GM23338 (cell line): ENCODE measurements at regions not wholly inside any gene's neighbourhood (a gene's known extent, or its start where the extent isn't known, plus 50 kb on each side); places are given as distances from the start of the nearest gene placed in this dataset.

ENCODE experiments used
- ATAC-seq: fragments of 200-7000 bp; cut with Tn5 transposase; 3 replicates; pipeline ENCODE4 v1.9.1; 2020
- DNase-seq: peaks from one replicate; pipeline ENCODE4 v3.0.0-alpha.2; 2015; ENCODE audit warnings: low spot score
- H2AFZ ChIP-seq: fragments of 200-600 bp; sonication (generic); 2 replicates; pipeline ENCODE4 v1.8.0; 2016; ENCODE audit warnings: antibody characterized with exemption, mild to moderate bottlenecking, moderate library complexity
- H3F3A ChIP-seq: fragments of 200-600 bp; sonication (generic); replicated peaks from 2 replicates; pipeline ENCODE4 v1.8.0; 2017; ENCODE audit warnings: antibody characterized with exemption, mixed run types, low read depth
- H3K27ac ChIP-seq: fragments of 200-600 bp; sonication (generic); 2 replicates; pipeline ENCODE4 v1.6.1; 2016; ENCODE audit warnings: low read depth
- H3K27me3 ChIP-seq: fragments of 200-600 bp; sonication (generic); 2 replicates; pipeline ENCODE4 v1.8.0; 2016; ENCODE audit warnings: mild to moderate bottlenecking, mixed run types, moderate library complexity; ENCODE audit not compliant: insufficient read depth
- H3K36me3 ChIP-seq: fragments of 200-600 bp; sonication (generic); 2 replicates; pipeline ENCODE4 v1.8.0; 2016; ENCODE audit warnings: mild to moderate bottlenecking; ENCODE audit not compliant: insufficient read depth
- H3K4me1 ChIP-seq: fragments of 200-600 bp; sonication (generic); 2 replicates; pipeline ENCODE4 v1.8.0; 2016; ENCODE audit warnings: mild to moderate bottlenecking, moderate library complexity; ENCODE audit not compliant: insufficient read depth
- H3K4me2 ChIP-seq: fragments of 200-600 bp; sonication (generic); 2 replicates; pipeline ENCODE4 v1.7.1; 2017; ENCODE audit warnings: mixed run types
- H3K4me3 ChIP-seq: fragments of 200-600 bp; sonication (generic); 2 replicates; pipeline ENCODE4 v1.6.1; 2016; ENCODE audit warnings: mixed run types
- H3K79me2 ChIP-seq: fragments of 200-600 bp; sonication (generic); replicated peaks from 2 replicates; pipeline ENCODE4 v1.8.0; 2017; ENCODE audit warnings: mild to moderate bottlenecking; ENCODE audit not compliant: insufficient read depth
- H3K9me2 ChIP-seq: fragments of 200-600 bp; sonication (generic); 2 replicates; pipeline ENCODE4 v1.8.0; 2017; ENCODE audit not compliant: insufficient read depth
- H4K20me1 ChIP-seq: fragments of 200-600 bp; sonication (generic); replicated peaks from 2 replicates; pipeline ENCODE4 v1.8.0; 2017; ENCODE audit warnings: mild to moderate bottlenecking; ENCODE audit not compliant: insufficient read depth
- H3K27ac Mint-ChIP-seq: 2 replicates; pipeline ENCODE4 v1.8.0; 2020; ENCODE audit warnings: inconsistent platforms, mild to moderate bottlenecking, moderate library complexity, mixed read lengths
- H3K27me3 Mint-ChIP-seq: 3 replicates; pipeline ENCODE4 v1.8.0; 2022; ENCODE audit warnings: low read depth, mild to moderate bottlenecking, moderate library complexity, mixed read lengths, inconsistent platforms; ENCODE audit not compliant: insufficient read depth, poor library complexity
- H3K36me3 Mint-ChIP-seq: 3 replicates; pipeline ENCODE4 v1.8.0; 2021; ENCODE audit warnings: low read depth, mild to moderate bottlenecking, inconsistent platforms, moderate library complexity, mixed read lengths
- H3K4me1 Mint-ChIP-seq: 3 replicates; pipeline ENCODE4 v1.8.0; 2020; ENCODE audit warnings: mild to moderate bottlenecking, inconsistent platforms, mixed read lengths
- H3K4me3 Mint-ChIP-seq: 3 replicates; pipeline ENCODE4 v1.8.0; 2021; ENCODE audit warnings: moderate library complexity, mild to moderate bottlenecking, inconsistent platforms, mixed read lengths
- H3K9me3 Mint-ChIP-seq: 3 replicates; pipeline ENCODE4 v1.8.0; 2020; ENCODE audit warnings: moderate library complexity, mild to moderate bottlenecking, inconsistent platforms, mixed read lengths
- CREB1 ChIP-seq: fragments of 250-450 bp; sonication (Bioruptor Pico); IDR thresholded peaks from 2 replicates; pipeline ENCODE4 v1.5.0; 2020; ENCODE audit warnings: low read depth, mild to moderate bottlenecking, moderate library complexity
- NANOG ChIP-seq: IDR thresholded peaks from 2 replicates; pipeline ENCODE4 v1.6.1; 2016; ENCODE audit warnings: antibody characterized with exemption, borderline replicate concordance
- POLR2AphosphoS5 ChIP-seq: IDR thresholded peaks from 2 replicates; pipeline ENCODE4 v1.6.1; 2016; ENCODE audit warnings: antibody characterized with exemption, low read depth
- ZNF331 ChIP-seq: fragments of 250-450 bp; sonication (Bioruptor Pico); IDR thresholded peaks from 2 replicates; pipeline ENCODE4 v1.5.0; 2020; ENCODE audit warnings: low read depth, mild to moderate bottlenecking, moderate library complexity
- ZNF462 ChIP-seq: fragments of 250-450 bp; sonication (Bioruptor Pico); IDR thresholded peaks from 2 replicates; pipeline ENCODE4 v1.5.0; 2020; ENCODE audit warnings: mild to moderate bottlenecking, moderate library complexity

DNA sequence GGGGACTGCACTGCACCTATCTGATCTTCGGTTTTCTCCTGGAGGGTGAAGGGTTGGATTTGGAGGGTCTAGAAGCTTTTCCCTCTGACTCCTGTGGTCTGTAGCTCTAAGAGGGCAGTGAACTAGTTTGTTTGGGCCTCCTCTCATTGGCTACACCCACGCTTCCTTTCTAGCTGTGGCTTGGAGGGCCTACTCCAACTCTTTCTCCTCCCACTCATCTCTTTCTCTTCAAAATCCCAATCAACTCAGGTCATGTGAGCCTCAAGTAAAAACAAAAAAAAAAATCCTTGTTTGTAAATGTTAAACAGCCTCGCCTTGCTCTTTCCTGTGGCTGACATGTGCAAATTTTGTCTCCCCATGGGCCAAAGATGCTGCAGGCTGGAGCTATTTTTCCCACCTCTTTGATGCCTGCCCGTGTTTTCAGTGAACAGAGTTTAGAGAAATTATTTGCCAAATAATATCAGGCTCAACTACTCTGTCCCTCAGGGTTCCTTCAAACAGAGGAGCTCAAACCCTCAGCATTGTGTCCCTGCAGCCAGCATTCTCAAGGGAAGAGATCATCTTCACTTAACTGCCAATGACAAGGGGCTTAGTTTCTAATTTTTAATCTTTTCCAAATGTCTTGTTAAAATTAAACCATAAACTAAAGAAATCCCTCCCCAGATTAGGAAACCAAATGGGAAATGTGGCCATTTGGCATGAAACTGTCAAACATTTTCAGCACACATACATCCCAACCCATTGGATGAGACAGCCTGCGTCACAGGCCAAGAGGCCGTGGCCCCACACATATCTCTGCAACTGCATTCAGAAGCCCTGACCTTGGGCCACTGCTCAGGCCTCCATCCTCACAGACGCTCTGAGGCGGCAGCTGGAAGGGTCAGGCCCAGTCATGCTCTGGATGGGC, 114.8 kb upstream of the THBS1 start:
- no peak overlapping the region for H3K4me2 ChIP-seq
- peaks cover 3% of the 10 kb centered on the region for H3K27me3 Mint-ChIP-seq
- H3K9me2 ChIP-seq, result peaks cover 21% of the 10 kb centered on the region
- H2AFZ ChIP-seq, result peak overlapping the region; percentile 23; the same call in 1 of the 2 replicates
- no peaks in the 10 kb centered on the region for H3K27me3 ChIP-seq
- H3K4me1 ChIP-seq, result no peaks in the 10 kb centered on the region
- H3K79me2 ChIP-seq, result no peaks in the 10 kb centered on the region
- no peak overlapping the region for H3K27ac ChIP-seq
- H3K4me3 Mint-ChIP-seq, result no peak overlapping the region
- no peaks in the 10 kb centered on the region; the same call in 2 of the 3 replicates for H3K36me3 Mint-ChIP-seq
- H4K20me1 ChIP-seq, result no peaks in the 10 kb centered on the region
- H3K27ac Mint-ChIP-seq, result no peak overlapping the region
- ATAC-seq (peak; percentile 66; the same call in 2 of the 3 replicates), DNase-seq (no peak)
- no peaks in the 10 kb centered on the region for H3F3A ChIP-seq
- no peaks in the 10 kb centered on the region for H3K36me3 ChIP-seq
- TF ChIP-seq CREB1 (CRISPR knock-in tag) (no peak), NANOG (no peak), ZNF331 (CRISPR knock-in tag) (no peak), POLR2AphosphoS5 (no peak), ZNF462 (CRISPR knock-in tag) (no peak)
- H3K4me1 Mint-ChIP-seq, result no peaks in the 10 kb centered on the region
- H3K4me3 ChIP-seq, result no peak overlapping the region
- peaks cover 5% of the 10 kb centered on the region; the same call in 2 of the 3 replicates for H3K9me3 Mint-ChIP-seq
